ENCODE measurements at regions not wholly inside any gene's neighbourhood (a gene's known extent, or its start where the extent isn't known, plus 50 kb on each side); places are given as distances from the start of the nearest gene placed in this dataset.

DNA sequence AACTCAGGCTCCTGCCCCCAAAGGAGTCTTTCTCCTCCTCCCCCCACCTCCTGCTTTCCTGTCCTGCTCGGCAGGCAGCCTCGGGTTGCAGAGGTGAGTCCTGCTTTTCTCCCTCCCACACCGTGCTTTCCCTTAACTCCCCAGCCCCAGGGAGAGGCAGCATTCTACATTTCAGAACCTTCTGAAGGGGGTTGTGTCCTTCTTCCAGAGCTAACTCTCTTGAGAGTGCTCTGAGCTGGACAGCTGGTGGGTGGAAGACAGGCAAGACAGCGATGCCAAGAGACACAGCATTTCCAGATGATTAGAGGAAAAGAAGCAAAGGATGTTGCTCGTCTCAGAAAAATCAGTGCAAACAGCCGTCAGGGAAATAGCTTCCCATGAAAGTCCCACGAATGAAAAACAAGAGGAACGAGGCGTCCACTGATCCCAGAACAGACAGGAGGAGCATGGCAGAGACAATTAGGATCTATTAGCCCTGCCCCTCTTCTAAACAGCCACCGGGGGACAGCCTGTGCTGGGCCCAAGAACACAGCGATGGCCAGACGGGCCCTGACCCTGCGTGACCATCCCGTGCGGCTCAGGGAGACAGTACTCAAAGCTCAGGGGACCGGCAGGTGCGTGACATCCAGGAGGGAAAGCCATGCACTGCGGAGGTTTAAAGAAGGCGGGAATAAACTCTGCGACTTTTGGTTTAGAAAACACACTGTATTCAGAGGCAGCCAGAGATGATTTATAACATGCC lies 216.5 kb upstream of the RTL1 start:
- DNase-seq (ENCODE audit: low read depth in 2 of 2): no peak

DNA sequence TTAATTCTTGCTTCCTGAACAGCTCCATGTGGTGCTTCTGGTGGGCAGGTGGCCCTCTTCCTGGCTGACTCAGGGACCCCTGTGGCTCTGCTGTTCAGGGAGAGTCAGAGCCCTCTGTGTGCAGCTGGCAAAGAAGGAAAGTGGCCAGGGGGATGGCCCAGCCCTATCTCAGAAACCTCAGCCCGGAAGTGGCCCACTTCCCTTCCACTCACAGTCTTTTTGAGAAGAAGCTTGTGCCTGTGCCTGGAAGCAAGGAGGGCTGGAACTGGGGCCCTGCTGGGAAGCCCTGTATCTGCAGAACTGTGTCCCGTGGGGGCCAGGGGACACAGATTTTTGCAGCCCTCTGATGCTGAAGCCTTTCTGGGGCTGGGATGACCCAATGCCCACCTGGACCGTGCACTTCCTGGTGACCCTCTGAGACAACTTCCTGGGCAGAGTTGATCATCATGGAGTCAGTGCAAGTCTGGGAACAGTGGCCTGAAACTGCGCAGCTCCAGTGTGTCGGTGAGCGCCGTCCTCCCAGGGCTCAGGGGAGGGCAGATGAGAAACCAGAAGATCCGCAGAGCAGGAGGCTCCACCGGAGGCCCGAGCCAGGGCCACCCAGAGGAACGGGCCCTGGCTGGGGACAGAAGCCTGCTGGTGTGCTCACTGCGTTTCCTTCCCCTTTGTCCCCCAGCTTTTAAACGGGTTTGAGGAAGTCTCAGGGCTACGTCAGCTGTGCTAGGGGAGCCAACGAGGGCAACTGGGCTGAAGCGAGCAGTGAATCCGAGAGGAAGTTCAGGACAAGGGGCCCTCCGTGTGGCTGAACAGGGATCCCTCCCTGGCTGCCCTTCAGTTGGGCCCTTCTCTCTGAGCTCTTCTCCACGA lies 217.4 kb upstream of the RTL1 start:
- no peak for DNase-seq (ENCODE audit: low read depth in 2 of 2)

DNA sequence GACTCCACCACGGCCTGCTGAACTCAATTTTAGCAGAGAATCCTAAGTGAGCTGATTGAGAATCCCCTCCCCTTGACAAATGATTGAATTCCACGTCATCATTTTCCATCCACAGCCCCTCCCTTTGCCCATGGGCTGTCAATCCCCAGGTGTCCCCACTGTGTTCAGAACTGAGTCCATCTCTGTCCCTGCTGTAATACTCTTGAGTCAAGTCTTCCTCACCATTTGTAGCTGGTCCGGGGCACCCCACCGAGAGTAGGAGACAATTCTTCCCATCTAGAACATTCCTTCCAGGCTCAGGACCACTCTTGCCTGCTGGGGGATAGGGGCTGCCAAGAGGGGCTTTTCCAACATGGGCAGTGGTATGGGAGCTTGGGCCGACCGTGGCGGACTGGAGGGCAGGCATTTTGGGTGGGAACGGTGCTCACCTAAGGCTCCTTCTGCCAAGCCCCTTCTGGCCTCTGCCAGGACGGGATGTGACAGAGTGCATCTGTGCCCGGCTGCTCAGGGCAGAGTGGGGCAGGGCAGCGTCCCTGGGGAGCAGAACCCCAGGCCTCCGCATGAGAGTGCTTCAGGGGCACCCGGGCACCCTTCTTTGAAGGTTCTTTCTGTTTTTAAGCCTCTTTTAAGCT lies 218.1 kb upstream of the RTL1 start:
- DNase-seq (ENCODE audit: low read depth in 2 of 2): no peak

DNA sequence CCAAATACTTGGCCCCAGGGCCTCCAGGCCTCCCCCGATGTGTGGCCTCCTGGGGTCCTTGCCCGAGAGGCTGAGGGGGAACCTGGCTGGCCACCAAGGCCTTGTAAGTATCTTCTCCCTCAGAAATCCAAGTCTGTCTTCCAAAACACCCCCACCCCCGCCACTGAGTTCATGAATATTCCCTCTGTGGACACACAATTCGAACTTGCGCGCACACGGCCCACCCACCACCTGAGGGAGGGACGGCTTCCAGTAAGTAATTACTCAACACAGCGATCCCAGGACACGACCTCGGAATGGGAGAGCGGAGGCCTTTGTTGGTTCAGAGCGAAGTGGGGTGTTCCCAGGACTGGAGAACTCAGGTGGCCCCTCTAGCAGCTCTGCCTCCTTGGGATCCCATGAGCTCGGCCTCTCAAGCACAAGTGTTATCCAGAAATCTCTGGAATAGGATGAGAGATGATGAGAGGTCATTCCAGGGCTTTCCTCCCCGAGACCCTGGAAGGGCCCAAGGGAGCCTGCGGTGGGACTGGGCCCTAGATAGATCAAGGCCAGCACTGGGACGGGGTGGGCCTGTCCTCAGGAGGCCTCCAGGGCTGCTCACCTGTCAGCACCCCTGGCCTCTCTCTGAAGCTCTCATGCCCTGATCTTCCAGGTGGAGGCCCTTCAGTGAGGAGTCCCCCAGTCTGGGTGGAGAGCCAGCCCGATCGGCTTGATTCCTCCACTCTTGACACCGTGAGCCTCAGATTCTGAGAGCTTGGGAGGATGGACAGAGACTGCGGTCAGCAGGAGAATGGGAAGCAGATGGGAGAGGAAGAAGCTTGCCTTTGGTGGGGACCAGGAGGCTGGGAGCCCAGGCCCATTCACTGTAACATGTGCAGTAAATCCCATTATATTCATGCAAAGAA lies 219.0 kb upstream of the RTL1 start:
- DNase-seq (ENCODE audit: low read depth in 2 of 2): no peak

DNA sequence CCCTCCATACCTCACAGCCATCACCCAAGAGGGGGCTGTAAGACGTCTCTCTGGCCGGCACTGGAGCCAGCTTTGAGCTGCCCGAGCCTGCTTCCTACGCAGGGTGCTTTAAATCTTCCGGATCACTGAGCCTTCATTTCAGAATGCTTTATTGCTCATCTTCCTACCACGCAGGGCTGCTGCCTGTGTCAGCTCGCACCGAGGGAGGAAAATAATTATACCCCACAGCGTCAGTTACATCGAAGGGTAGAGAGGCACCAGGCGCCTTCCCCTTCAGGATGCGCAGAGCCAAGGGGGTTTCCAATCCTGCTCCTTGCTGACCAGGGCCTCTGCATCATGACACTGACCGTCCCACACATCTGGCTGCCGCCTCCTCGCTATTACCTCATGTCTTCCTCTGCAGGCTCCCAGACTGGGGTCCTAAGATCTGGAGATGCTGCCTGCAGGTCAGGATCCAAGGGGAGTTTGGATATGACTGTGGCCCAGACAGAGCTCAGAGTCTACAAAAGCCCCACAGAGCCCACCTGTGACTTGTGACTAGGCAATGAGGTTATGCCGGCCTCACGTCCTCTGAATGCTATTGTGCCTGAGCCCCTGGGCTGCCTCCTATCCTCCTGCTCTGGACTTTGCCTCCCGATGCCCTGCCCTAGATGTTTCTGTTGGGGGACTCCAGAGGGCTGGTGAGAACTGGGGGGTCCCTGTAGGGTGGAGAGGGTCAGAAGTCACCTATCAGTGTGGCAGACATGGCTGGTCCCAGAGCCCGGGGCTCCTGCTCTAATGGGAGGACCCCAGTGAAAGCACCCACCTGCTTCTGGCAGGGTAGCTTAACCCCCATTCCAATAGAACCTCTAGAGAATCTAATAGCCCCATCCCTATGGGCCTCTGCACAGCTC lies 220.3 kb upstream of the RTL1 start:
- no peak for DNase-seq (ENCODE audit: low read depth in 2 of 2)

DNA sequence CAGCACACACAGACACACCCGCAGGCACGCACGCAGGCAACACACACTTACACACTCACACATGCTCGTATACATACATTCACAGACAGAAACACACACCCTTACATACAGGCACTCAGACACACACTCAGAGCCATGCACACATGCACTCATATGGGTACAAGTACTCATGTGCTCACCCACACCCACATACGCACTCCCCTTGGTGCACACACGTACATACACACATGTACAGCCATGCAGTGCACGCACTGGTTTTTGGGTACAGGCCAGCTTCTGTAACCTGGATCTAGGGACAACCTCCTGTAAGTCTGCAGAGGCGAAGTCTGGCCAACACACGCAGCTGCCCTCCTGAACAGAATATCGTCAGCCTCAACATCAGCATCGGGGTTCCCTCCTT lies 221.3 kb upstream of the RTL1 start:
- no peak for DNase-seq (ENCODE audit: low read depth in 2 of 2)

DNA sequence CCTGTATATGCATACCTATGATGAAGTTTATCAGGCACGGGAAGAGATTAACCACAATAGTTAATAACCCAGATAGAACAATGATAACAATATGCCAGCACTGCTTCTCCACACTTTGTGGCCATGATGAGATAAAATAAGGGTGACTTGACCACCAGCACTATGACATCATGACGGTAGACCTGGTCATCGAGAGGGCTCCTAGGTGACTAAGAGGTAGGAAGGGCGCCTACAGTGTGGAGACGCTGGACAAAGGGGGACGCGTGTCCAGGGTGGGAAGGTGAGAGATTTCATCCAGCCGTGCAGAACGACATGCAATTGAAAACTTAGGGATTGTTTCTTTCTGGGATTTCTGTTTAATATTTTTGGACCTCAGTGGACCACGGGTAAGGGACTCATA lies 221.8 kb upstream of the RTL1 start:
- DNase-seq (ENCODE audit: low read depth in 2 of 2): no peak

DNA sequence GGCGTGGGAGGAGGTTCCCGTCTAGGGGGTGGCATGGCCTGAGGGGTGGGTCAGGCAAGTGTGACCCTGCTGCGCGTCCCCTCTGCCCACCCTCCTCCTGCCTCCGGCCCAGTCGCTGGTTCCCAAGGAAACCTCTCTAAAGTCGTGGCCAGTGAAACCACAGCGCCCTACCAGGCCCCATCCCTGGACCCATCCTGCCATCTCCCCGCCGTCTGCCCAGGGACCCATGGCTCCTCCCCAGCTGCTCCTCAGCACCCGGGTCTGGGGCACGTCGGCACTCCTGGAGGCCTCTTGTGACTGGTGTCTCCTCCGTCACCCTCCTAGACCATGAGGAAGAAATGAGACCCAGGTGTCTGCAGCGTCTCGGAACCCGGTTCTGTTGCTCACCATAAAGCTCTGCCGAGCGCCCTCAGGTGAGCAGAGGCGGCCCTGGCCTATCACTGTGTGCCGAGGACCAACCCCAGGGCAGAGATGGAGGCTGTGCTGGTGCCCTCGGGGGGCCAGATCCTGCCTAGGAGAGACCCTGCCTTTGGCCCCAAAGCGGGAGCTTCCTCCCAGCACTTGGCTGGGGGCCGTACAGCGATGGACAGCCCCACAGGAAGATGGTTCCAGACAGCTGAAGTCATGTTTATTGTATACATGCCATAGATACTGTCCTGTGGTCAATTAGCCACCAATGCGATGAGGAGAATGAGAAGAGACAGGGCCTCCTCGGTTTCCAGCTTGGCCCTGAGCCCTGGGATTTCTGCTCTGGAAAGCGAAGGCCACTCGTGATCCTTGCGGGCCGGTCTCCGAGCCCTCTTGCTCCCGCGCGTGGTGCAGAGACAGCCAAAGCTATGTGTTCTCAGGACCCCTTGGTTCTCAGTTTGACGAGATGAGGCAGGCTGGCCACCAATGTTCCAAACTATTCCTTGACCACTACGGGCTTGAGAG lies 222.5 kb upstream of the RTL1 start:
- no peak for DNase-seq (ENCODE audit: low read depth in 2 of 2)

DNA sequence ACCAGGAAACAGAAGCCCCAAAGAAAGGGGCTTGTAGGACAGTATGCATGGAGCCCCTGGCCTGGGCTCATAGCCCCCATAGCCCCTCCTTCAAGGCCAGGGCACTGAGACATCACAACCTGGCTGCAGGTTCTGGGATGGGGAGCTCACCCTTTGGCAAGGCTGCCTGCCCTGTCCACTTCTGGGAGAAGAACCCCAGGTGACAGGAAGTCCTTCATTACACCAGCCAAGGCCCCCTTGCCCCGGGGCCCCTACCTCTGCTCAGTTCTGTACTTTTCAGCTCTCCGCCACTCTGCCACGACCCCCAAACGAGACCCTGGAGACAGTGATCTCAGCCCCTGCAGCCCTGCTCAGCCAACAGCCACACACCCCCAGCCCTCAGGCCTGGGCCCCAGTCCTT lies 223.2 kb upstream of the RTL1 start:
- DNase-seq (ENCODE audit: low read depth in 2 of 2): no peak

DNA sequence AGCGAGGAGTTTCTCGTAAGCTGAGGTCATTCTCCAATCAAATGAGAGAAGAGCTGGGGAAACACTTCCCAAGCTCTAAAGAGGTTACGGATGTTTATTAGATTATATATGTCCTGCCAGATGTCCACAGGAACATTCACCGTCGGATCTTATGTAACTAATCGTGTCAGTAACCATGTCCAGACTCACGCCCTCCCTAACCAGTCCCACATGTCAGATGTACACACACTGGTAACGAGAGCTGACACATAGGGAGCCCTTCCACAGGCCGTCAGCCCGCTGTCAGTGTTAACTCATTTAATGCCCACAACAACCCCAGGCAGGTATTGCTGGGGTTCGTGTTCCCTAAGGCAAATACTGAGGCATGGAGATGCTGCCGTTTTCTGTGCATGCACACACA lies 223.7 kb upstream of the RTL1 start:
- no peak for DNase-seq (ENCODE audit: low read depth in 2 of 2)

DNA sequence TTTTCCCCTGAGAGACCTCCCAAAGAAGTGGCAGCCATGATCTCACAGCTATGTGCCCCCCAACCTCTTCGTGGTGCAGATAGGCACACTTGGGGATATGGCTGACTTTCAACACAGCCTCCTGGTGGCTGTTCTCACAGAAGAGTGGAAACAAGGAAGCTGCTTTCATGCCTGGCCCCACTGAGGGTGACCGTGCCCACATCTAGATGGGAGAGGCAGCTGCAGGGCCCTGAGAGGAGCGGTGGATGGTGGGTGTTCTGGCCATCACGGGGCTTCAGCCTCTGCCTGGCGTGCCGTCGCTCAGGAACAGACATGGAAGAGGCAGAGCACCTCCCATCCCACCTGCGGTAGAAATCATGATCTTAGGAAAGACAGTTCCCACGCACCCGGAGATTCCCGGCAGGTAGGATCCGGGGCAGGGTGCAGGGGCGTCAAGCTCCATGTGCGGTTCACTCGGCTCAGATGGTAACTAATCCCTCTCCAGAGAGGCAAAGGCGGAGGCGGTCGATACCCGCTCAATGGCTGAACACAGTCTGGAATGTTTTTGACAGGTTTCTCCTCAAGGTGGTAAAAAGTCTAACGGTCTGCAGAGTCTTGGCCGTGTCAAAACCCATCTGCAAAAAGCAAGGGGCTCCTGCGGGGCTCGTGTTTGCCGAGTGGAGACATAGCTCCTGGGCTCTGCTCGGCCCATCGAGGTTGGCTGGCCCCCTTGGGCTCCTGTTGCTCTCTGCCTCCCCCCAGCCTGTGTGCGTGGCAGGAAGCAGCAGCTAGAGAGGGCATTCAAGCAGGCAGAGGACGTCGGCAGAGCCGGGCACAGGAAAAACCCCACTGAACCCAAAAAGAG lies 225.2 kb upstream of the RTL1 start:
- DNase-seq (ENCODE audit: low read depth in 2 of 2): no peak

DNA sequence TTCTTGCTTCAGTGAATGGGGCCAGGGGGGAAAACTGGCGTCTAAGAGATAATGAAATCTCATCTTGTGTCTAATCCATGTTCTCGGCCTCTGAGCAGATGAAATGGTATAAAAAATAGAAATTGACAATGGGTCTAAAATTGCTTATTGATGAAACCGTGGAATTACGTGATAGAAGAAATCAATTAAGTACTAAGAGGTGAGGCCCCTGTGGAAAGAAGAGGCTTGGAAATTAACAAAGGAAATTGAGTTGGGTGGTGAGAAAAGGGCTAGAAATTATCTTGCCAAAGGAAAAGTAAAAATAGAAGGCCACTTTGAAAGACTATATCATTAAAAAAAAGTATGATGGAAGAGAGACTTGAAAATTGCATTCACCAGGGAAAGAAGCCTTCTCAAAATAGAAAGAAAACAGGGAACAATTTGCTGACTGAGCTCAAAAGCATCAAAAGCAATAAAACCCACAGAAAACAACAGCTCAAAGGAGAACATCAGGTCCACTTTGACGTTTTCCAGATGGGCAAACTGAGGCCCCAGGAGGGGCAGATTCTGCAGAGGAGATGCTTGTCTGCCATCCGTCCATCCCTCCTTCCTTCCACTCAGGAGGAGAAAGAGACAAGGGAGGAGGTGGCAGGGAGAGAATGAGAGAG lies 226.1 kb upstream of the RTL1 start:
- DNase-seq (ENCODE audit: low read depth in 2 of 2): no peak

DNA sequence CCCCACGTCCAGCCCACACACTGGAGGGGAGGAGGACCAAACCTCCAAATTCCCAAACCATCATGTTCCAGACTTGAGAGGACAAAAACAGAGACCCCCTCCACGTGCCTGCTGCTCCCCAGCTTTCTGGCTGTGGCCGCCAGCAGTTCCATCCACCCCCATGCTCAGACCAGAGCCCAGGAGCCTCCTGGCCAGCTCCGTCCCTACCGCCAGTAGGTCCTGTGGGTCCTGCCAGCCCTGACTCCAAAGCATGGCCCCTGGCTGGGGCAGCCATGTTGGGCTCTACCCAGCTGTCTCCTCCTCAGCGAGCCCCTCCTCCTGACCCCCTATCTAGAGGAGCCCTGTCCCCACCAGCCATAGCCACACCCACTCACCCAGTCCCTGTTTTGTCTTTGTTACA lies 227.3 kb upstream of the RTL1 start:
- no peak for DNase-seq (ENCODE audit: low read depth in 2 of 2)

DNA sequence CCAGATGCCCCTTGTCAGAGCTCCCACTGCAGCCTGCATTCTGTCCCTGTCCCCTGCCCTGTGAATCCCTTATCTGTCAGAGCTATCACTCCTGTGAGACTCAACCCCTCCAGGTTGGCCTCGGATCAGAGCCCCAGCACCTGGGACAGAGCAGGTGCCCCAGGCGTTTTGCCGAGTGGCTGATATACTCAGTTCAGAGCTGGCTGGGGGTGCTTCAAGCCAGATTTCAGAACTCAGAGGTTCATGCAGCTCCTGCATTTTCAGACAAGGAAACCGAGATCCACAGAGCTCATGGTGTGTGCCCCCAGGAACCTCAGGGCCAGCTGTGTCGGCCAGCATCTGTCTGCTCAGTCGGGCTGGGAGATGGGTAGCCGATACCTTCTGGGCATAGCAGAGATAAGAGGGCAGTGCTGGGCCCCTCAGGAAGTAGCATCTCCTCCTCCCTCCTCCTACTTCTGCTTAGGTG lies 228.0 kb upstream of the RTL1 start:
- no peak for DNase-seq (ENCODE audit: low read depth in 2 of 2)

DNA sequence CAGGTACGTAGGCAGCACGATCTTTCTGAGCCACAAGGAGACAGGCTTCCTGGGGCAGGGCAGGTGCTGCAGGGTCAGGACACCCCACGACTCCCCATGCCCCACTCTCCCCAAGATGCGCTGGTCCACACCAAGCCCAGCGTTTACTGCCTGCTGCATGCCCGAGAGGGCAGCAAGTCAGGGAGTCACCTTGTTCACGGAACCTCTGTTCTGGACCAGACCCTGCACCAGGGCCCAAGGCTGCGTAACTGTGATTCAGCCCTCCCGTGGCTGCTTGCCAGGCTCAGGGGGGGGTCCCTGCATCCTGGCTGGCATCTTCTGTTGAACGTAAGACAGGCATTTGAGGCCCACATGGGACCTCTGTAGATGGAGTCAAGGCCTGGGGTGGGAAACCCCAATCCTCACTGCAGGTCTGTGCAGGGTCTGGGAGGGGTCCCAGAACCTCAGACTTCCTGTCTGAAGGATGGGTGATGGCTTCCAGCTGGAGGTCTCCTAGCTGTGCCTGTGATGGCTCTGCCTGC lies 228.6 kb upstream of the RTL1 start:
- no peak for DNase-seq (ENCODE audit: low read depth in 2 of 2)

DNA sequence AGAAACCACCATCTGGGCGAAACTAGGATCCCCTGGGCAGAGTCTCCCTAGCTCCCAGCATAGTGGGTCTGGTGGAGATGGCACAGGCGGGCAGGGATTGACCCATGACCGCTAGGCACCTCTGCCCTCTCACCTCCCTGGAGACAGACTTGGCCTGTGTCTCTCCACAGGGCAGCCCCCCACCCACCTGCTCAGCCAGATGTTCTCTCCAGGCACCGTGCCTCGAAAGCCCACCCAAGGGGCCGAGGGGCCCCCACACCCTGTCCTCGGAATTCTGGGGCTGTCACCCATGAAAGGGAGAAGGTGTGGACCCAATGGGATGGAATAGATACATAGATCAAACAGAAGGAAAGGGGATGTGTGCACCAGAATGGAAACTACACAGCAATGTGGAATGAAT lies 229.1 kb upstream of the RTL1 start:
- no peak for DNase-seq (ENCODE audit: low read depth in 2 of 2)

DNA sequence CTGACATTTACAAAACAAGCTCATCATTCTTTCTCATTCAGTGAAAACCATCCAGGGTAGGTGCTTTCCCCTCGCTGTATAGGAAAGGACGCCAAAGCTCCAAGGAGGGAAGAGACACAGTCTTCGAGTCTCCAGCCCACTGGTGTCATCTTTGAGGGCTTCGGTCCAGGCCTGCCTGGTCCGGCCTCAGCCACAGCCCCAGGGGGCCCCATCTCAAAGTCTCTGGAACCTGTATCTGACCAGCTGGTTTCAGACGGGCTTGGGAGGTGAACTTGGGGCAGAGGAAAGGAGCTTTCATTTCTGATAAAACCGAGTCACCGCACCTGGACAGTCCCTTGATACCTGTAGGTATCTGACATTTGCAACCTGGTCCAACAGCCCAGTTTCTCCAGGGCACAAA lies 229.5 kb upstream of the RTL1 start:
- no peak for DNase-seq (ENCODE audit: low read depth in 2 of 2)

DNA sequence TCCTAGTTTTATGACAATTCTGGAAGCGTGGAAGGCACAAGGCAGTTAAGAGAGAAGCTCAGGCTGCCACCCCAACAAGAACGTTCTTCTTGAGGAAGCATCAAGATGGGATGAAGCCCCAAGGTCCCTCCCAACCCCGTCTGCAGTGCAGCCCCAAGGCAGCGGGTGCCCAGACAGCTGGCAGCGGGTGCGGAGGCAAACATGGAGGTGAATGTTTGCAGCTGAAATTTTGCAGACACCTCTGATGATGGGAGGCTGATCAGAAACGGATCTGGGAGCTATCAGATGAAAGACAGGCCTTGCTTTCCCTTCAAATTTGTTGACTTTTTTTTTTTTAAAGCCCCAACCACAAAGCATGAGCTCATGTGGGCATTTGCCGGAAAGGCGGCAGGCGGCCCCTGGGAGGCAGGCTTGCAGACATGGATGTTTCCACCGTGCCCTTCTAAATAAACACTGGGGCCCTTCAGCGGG lies 230.7 kb upstream of the RTL1 start:
- DNase-seq (ENCODE audit: low read depth in 2 of 2): no peak

Data from stimulated activated CD8-positive, alpha-beta memory T cell treated with anti-CD3 and anti-CD28 coated beads, Interleukin-2, amount 100 ng/mL, for 1 hour (primary cell).